HepG2 (cell line): ENCODE measurements at regions not wholly inside any gene's neighbourhood (a gene's known extent, or its start where the extent isn't known, plus 50 kb on each side); places are given as distances from the start of the nearest gene placed in this dataset.

Experiments used
- ATAC-seq: fragments of 200-7000 bp; cut with Tn5 transposase; 3 replicates; pipeline ENCODE4 v1.9.1; 2020; ENCODE audit warnings: mild to moderate bottlenecking, moderate library complexity
- BruUV-seq: library from RNA; stranded (reverse); fragments of 400-500 nt; replicated peaks from 2 replicates; lab custom pipeline; 2021; lab: Mats Ljungman, UMichigan
- CTCF ChIA-PET: fragments of 300-600 bp; formaldehyde crosslinking; extraction: SDS; loops from one replicate; lab custom pipeline; 2021; ENCODE audit warnings: low total read pairs, inconsistent platforms, low intra/inter-chr PET ratio; lab: Yijun Ruan, JAX
- POLR2A ChIA-PET: fragments of 350-600 bp; sonication (Branson Sonifier 250); formaldehyde crosslinking; loops from one replicate; lab custom pipeline; 2020; ENCODE audit warnings: antibody characterized with exemption, inconsistent platforms; lab: Yijun Ruan, JAX
- DNase-seq: peaks from one replicate; pipeline ENCODE4 v3.0.0-alpha.2; 2015; ENCODE audit warnings: low spot score
- FAIRE-seq: peaks from 3 replicates; lab custom pipeline; 2011; peaks lifted over from hg19 to GRCh38; lab: Jason Lieb, UNC
- H2AFZ ChIP-seq: one replicate; pipeline ENCODE4 v1.6.1; 2011; ENCODE audit warnings: low read length, inconsistent platforms
- H3K27ac ChIP-seq: fragments of 300-600 bp; 3 replicates; pipeline ENCODE4 v1.8.0; 2011; ENCODE audit warnings: mixed run types, mild to moderate bottlenecking, mixed read lengths, low read length, inconsistent platforms; ENCODE audit not compliant: insufficient read depth; ENCODE audit errors: extremely low read length
- H3K27me3 ChIP-seq, 2 experiments: fragments of 200-600 bp in 1 of 2; 2 replicates in 1 of 2; 3 replicates in 1 of 2; pipeline versions ENCODE4 v1.6.0 to v1.8.0; 2011; ENCODE audit warnings: low read length in 2 of 2, mild to moderate bottlenecking in 2 of 2, moderate library complexity in 2 of 2, inconsistent platforms in 1 of 2; ENCODE audit not compliant: insufficient read depth in 2 of 2, control insufficient read depth in 1 of 2
- H3K36me3 ChIP-seq, 2 experiments: fragments of 200-600 bp in 1 of 2; replicated peaks in 1 of 2; 2 replicates in 1 of 2; 3 replicates in 1 of 2; pipeline versions ENCODE4 v1.5.1 to v1.8.0; 2011; ENCODE audit warnings: low read length in 2 of 2, inconsistent platforms in 1 of 2; ENCODE audit not compliant: insufficient read depth in 2 of 2, control insufficient read depth in 1 of 2
- H3K4me1 ChIP-seq: 2 replicates; pipeline ENCODE4 v1.5.1; 2012; ENCODE audit warnings: low read length, inconsistent platforms; ENCODE audit not compliant: insufficient read depth
- H3K4me2 ChIP-seq: 2 replicates; pipeline ENCODE4 v1.6.0; 2011; ENCODE audit warnings: low read depth, low read length, inconsistent platforms
- H3K4me3 ChIP-seq, 3 experiments: fragments of 200-600 bp in 1 of 3; sonication (generic), shearing (Covaris generic) in 1 of 3; replicated peaks in 1 of 3; 2 replicates each; pipeline ENCODE4 v1.5.1; 2011 to 2016; ENCODE audit warnings: low read length in 3 of 3, inconsistent platforms in 2 of 3, low read depth in 2 of 3, mild to moderate bottlenecking in 2 of 3, control low read depth in 1 of 3, mixed read lengths in 1 of 3; ENCODE audit not compliant: insufficient read depth in 1 of 3
- H3K79me2 ChIP-seq: one replicate; pipeline ENCODE4 v1.6.1; 2011; ENCODE audit warnings: low read length, inconsistent platforms; ENCODE audit not compliant: insufficient read depth
- H3K9ac ChIP-seq: 2 replicates; pipeline ENCODE4 v1.6.0; 2011; ENCODE audit warnings: mild to moderate bottlenecking, low read depth, low read length, inconsistent platforms; ENCODE audit not compliant: insufficient read depth
- H3K9me3 ChIP-seq: 2 replicates; pipeline ENCODE4 v1.5.1; 2012; ENCODE audit warnings: mild to moderate bottlenecking, low read length
- H4K20me1 ChIP-seq: 2 replicates; pipeline ENCODE4 v1.6.0; 2011; ENCODE audit warnings: inconsistent platforms, mild to moderate bottlenecking, low read length, moderate library complexity; ENCODE audit not compliant: insufficient read depth
- ELF1 ChIP-seq: sonication (generic); formaldehyde crosslinking; IDR thresholded peaks from 2 replicates; pipeline ENCODE4 v1.4.0; 2020; ENCODE audit warnings: missing genetic modification reagents
- KLF6 ChIP-seq: IDR thresholded peaks from 2 replicates; pipeline ENCODE4 v1.8.0; 2016; ENCODE audit warnings: missing biosample characterization, missing genetic modification reagents
- ONECUT2 ChIP-seq: sonication (generic); formaldehyde crosslinking; IDR thresholded peaks from 2 replicates; pipeline ENCODE4 v1.4.0; 2020; ENCODE audit warnings: missing genetic modification reagents
- SIN3A ChIP-seq: IDR thresholded peaks from 2 replicates; pipeline ENCODE4 v1.6.1; 2011; ENCODE audit warnings: low read depth, mild to moderate bottlenecking, control low read depth, low read length, borderline replicate concordance
- SOX5 ChIP-seq: IDR thresholded peaks from 2 replicates; pipeline ENCODE4 v1.6.1; 2016; ENCODE audit warnings: borderline replicate concordance
- ZNF44 ChIP-seq: sonication (generic); formaldehyde crosslinking; IDR thresholded peaks from 2 replicates; pipeline ENCODE4 v1.5.1; 2020; ENCODE audit warnings: mild to moderate bottlenecking, missing genetic modification reagents
- ZSCAN21 ChIP-seq: sonication (generic); formaldehyde crosslinking; IDR thresholded peaks from 2 replicates; pipeline ENCODE4 v1.8.0; 2022; ENCODE audit warnings: mild to moderate bottlenecking, missing genetic modification reagents, moderate library complexity, borderline replicate concordance
- WGBS: methylation state at CpG from one replicate; pipeline ENCODE4 v1.1.6; 2017; ENCODE audit warnings: low lambda C conversion rate; 5-methylcytosine and 5-hydroxymethylcytosine counted together
- in situ Hi-C: cut with HindIII; loops from 2 replicates; pipeline ENCODE4 v1.10.0; 2017; ENCODE audit warnings: low pct_unique_long_range_greater_than_20kb; ENCODE audit not compliant: extremely low pct_ligation_motif_present
- intact Hi-C: fragments of 100-400 bp; cut with micrococcal nuclease; formaldehyde crosslinking; loops from one replicate; pipeline ENCODE4 v1.10.0; 2022; ENCODE audit not compliant: unreplicated experiment

DNA sequence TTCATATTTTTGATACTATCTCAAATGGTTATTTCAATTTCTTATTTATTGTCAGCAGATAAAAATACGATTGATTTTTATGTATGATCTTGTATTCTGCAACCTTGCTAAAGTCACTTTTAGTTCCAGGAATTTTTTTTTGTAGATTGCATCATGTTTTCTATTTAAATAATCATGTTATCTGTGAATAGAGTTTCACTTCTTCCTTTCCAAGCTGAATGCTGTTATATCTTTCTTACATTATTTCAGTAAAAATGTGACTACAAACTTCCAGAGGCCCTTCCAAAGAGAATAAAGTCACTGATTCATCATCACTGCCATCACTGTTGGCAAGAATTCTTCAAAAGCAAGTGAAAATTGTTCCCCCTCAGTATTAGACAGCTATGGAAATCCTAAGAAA lies 104.7 kb upstream of the RAP1B start:
- TF ChIP-seq ONECUT2 (no peak), KLF6 (CRISPR knock-in tag) (no peak), SOX5 (CRISPR knock-in tag) (no peak), ELF1 (CRISPR knock-in tag) (no peak), ZNF44 (CRISPR knock-in tag) (no peak)
- POLR2A ChIA-PET = no interaction called here
- H3K4me1 ChIP-seq = no peaks in the 10 kb centered on the region
- H3K9ac ChIP-seq = no peak overlapping the region
- H3K4me2 ChIP-seq = no peak overlapping the region
- DNase-seq (no peak), ATAC-seq (no peak), FAIRE-seq (no peak)
- 0% methylated on average over 1 of the region's 1 CpG for WGBS
- H3K27ac ChIP-seq = no peak overlapping the region
- no peaks in the 10 kb centered on the region for H3K79me2 ChIP-seq
- no peaks in the 10 kb centered on the region for H4K20me1 ChIP-seq
- no peak overlapping the region for H3K4me3 ChIP-seq
- CTCF ChIA-PET = no interaction called here
- no peaks in the 10 kb centered on the region for H3K9me3 ChIP-seq
- H3K36me3 ChIP-seq = no peaks in the 10 kb centered on the region
- BruUV-seq = no TSS peak
- H3K27me3 ChIP-seq = no peaks in the 10 kb centered on the region
- in situ Hi-C loops = no loop called here
- H2AFZ ChIP-seq = no peak overlapping the region
- intact Hi-C loops = no loop called here

DNA sequence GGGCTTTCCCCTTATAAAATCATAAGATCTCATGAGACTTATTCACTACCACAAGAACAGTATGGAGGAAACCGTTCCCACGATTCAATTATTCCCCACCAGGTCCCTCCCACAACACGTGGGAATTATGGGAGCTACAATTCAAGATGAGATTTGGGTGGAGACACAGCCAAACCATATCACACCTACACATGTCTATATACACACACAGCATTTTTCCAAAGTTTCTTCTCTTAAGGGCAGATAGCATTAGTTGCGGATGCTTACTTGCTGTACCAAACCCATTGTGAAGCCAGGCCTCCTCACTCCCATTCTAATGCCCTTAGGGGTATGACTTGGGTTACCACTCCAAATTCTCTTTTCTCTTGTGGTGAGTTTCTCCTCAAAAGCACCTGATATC lies 104.1 kb upstream of the RAP1B start:
- H3K9me3 ChIP-seq = no peaks in the 10 kb centered on the region

More for the DNA sequence above, 104.1 kb upstream of the RAP1B start:
- in situ Hi-C loops = no loop called here
- intact Hi-C loops = no loop called here
- Histone ChIP-seq H3K4me3 (no peak overlapping the region), H3K27ac (no peak overlapping the region), H3K27me3 (no peaks in the 10 kb centered on the region), H3K79me2 (no peaks in the 10 kb centered on the region), H3K9ac (no peak overlapping the region), H3K4me1 (no peaks in the 10 kb centered on the region), H4K20me1 (no peaks in the 10 kb centered on the region), H2AFZ (no peak overlapping the region), H3K36me3 (no peaks in the 10 kb centered on the region), H3K4me2 (no peak overlapping the region)
- CTCF ChIA-PET = no interaction called here
- FAIRE-seq = no peak
- TF ChIP-seq SIN3A (no peak), ZSCAN21 (CRISPR knock-in tag) (no peak)
- POLR2A ChIA-PET = no interaction called here
- BruUV-seq = no TSS peak
- no peak for DNase-seq
- WGBS = 58% methylated on average over 4 of the region's 4 CpGs
- ATAC-seq = no peak
